GM12865 (cell line): ENCODE measurements at regions not wholly inside any gene's neighbourhood (a gene's known extent, or its start where the extent isn't known, plus 50 kb on each side); places are given as distances from the start of the nearest gene placed in this dataset.

Experiments
- DNase-seq: peaks from one replicate; pipeline ENCODE4 v3.0.0; 2010; ENCODE audit warnings: low read depth
- H3K4me3 ChIP-seq: 2 replicates; pipeline ENCODE4 v1.5.1; 2011; ENCODE audit warnings: mild to moderate bottlenecking, low read depth, low read length, control low read depth
- TF ChIP-seq, protein P1 (sequence below): IDR thresholded peaks from 2 replicates; pipeline ENCODE4 v1.5.1; 2011; ENCODE audit warnings: low read length, control low read depth, low read depth, inconsistent platforms; ENCODE audit not compliant: insufficient read depth; ENCODE audit errors: missing control alignments

GRCh38 chr4:180152831-180153230 lies 2090.4 kb upstream of the TENM3 start:
- no peak overlapping the region for H3K4me3 ChIP-seq
- TF ChIP-seq, protein P1, sequence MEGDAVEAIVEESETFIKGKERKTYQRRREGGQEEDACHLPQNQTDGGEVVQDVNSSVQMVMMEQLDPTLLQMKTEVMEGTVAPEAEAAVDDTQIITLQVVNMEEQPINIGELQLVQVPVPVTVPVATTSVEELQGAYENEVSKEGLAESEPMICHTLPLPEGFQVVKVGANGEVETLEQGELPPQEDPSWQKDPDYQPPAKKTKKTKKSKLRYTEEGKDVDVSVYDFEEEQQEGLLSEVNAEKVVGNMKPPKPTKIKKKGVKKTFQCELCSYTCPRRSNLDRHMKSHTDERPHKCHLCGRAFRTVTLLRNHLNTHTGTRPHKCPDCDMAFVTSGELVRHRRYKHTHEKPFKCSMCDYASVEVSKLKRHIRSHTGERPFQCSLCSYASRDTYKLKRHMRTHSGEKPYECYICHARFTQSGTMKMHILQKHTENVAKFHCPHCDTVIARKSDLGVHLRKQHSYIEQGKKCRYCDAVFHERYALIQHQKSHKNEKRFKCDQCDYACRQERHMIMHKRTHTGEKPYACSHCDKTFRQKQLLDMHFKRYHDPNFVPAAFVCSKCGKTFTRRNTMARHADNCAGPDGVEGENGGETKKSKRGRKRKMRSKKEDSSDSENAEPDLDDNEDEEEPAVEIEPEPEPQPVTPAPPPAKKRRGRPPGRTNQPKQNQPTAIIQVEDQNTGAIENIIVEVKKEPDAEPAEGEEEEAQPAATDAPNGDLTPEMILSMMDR: no peak
- no peak for DNase-seq

DNA sequence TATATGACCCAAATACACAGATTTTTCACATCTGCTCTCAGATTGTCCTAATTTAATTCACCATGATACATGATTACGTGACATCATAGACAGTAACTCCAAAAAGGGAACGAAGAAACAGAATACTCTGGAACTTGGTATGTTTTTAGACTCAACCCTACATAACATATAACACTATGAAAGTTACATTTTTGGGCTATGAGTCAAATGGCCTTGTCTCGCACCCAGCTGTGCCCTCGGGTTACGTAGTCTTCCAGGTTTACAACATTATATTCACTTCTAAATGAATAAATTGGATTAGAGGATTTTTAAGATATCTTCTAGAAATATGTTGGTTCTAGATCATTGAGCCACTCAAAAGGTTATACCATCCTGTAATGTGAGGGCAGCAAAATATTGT lies 2089.6 kb upstream of the TENM3 start:
- no peak for DNase-seq
- no peak overlapping the region for H3K4me3 ChIP-seq
- TF ChIP-seq, protein P1: no peak

DNA sequence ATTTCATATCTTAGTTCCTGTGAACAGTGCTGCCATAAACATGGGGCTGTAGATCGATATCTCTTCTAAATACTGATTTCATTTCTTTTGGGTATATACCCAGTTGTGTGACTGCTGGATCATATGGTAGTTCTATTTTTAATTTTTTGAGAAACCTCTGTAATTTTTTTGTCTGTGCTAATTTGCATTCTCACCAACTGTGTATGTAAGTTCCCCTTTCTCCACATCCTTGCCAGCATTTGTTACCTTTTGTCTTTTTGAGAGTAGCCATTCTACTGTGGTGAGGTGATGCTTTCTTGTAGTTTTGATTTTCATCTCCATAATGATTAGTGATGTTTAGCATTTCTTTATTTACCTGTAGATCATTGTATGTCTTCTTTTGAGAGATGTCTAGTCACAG lies 2086.5 kb upstream of the TENM3 start:
- TF ChIP-seq, protein P1: no peak
- DNase-seq: peak; percentile 43
- no peak overlapping the region for H3K4me3 ChIP-seq

DNA sequence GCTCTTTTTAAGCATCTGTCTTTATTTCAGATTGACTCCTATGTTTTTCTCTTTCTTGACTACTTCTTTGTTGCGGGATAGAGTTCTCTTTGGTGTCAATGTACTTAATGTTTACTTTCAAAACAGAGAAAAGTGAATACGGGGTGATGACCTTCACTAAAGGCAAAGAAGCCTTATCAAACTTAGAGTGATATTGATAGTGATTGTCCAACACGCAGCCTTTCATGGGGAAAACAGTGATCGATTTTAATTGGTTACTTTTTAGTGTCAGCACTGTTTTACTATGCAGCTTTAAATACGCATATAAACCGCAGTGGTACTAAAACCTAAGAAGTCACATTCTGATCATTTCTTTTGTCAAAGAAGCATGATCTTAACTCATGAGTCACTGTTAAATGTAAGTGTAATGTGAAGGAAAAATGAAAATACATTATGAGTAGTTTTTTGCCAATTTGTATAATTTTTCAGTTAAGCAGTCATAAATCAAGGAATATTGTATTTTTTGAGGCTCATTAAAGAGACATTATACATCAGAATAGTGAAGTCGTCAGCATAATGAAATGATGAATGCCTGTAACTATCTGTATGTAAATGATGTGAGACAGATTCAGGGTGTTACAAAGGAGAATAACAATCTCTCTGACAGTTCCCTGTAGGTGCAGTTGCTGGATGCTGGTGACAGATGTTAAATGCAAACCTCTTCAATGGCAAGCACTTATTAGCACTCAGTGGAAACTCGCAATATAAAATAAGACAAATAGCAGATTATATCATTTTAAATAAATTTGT lies 2082.8 kb upstream of the TENM3 start:
- no peak for DNase-seq
- H3K4me3 ChIP-seq: no peak overlapping the region
- TF ChIP-seq, protein P1: no peak

DNA sequence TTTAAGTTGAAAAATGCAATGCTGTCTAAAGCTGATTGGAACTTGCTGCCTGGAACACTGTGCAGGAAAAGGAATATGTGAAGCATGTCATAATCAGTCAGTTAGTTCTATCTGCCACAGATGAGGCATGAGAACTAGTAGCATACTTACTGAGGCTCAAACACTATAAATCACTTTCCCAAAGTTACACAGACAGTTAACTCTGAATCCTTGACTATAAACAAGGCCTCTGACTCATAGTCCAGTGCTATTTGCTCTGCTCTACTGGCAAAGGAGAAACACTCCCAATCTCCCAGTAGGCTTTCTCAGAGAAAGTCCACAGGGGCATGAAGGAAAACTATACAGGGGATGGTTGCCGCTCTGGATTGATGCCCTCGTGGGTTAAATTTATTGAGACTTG lies 2078.4 kb upstream of the TENM3 start:
- H3K4me3 ChIP-seq: no peak overlapping the region
- TF ChIP-seq, protein P1: no peak
- DNase-seq: no peak

DNA sequence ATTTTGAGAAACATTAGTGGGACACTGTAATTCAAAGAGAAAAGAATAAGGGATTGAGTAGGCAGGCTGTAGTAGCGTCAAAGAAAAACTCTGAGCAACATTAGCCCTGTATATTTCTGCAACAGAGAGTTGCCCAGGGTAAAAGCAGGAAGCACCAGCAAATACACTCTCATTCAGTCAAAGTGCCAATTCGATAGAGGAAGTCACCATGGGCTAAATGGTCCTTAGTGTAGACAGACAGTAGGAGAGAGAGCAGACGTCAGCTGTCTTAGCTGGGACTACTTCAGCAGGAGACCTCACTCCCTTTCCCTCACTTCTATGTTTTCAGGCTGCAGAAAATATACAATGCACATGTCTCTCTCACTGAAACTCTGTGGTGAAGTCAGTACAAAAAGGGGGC lies 2073.8 kb upstream of the TENM3 start:
- no peak for DNase-seq
- TF ChIP-seq, protein P1: no peak

GRCh38 chr4:180169966-180170365 lies 2073.2 kb upstream of the TENM3 start:
- H3K4me3 ChIP-seq: no peak overlapping the region
- no peak for DNase-seq
- TF ChIP-seq, protein P1: no peak

More for the DNA sequence above, 2073.8 kb upstream of the TENM3 start:
- no peak overlapping the region for H3K4me3 ChIP-seq
